DMS114 treated with DMSO at 0.1 percent for 48 hours (cell line): ENCODE measurements at regions not wholly inside any gene's neighbourhood (a gene's known extent, or its start where the extent isn't known, plus 50 kb on each side); places are given as distances from the start of the nearest gene placed in this dataset.

Experiments
- DNase-seq: peaks from one replicate; lab custom pipeline; 2025; ENCODE audit not compliant: unreplicated experiment; lab: John Stamatoyannopoulos, UW

GRCh38 chr1:201609661-201610318 lies 70.9 kb downstream of the NAV1 start:
- DNase-seq: no peak

DNA sequence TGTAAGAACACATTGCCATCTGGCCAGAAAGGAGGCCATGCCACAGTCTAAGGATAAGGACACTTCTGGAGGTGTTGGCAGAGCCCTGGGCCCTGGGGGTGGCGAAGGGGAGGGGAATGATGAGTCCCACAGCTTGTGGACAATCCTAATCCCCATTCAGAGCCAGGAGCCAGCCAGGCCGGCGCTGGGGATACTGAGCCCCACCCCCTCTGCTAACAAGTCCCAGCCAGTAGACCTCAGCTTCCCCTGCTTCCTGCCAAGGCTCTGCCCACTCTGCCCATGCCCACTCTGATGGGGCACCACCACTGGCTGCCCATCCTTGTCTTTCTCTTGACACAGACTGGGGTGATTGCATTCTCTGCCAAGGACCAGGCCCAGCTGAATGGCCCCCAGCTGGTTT lies 71.9 kb downstream of the NAV1 start:
- no peak for DNase-seq

DNA sequence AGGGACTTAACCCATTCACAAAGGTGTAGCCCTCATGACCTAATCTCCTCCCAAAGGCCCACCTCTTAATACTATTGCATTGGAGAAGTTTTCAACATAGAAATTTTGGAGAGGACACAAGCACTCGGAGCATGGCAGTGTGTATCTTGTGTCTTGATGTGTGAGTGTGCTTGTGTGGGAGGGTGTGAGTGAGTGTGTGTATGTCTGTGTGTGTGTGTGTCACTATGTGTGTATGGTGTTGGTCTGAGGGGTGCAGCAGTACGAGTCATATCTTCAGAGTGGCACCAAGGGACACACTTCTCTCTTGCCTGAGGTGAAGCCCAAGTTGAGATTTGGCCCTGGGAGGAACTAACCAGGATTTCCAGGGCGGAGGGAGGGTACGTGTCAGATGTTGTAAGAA lies 73.7 kb downstream of the NAV1 start:
- DNase-seq: no peak

DNA sequence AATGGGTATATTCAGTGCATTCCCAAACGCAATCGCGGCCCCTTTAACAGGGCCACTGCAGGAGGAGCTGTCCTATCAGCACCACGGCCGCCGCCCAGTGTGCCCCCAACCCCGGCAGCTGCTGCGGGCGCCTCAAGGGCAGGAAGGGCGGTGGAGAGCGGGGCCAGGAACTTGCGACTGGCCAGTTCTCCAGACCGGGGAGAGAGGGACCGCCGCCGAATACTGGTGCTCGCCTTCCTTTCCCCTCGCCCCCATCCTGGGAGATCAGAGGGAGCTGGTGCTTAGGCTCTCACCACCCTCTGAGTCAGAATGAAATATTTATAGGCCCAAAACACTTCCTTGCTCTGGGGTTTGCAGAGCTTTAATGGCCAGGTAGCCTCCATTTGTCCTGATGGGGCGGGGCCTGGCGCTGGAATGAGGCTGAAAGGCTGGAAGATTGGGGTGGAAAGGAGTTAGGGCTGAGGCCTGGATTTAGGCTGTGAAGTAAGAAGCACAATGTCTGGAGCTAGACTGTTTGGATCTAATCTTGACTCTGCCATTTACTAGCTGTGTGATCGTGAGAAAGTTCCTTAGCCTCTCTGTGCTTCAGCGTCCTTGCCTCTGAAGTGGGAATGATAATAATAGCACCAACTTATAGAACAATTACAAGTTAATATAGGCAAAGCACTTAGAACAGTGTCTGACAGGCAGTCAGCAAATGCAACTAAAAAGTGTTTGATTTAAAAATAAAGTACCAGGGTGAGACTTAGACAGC lies 75.5 kb downstream of the NAV1 start:
- no peak for DNase-seq

GRCh38 chr1:201617157-201617556 lies 78.2 kb downstream of the NAV1 start:
- DNase-seq: no peak

DNA sequence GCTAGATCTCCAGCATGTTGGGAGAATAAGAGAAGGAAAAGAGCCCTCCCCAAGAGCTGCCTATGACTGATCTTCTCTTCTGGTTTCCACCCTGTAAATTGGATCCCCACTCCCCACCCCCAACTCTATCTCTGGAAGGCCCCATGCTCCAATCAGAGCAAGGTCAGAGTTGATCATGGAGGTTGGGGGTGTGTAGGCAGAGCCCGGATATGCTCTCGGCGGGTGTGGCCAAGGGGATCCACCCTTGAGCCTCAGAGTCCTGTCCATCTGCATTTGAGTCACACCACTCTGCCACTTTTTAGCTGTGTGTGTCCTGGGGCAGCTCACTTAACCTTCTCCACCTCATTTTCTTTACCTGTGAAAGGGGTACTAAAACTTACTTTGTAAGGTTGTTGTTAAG lies 79.5 kb downstream of the NAV1 start:
- no peak for DNase-seq

DNA sequence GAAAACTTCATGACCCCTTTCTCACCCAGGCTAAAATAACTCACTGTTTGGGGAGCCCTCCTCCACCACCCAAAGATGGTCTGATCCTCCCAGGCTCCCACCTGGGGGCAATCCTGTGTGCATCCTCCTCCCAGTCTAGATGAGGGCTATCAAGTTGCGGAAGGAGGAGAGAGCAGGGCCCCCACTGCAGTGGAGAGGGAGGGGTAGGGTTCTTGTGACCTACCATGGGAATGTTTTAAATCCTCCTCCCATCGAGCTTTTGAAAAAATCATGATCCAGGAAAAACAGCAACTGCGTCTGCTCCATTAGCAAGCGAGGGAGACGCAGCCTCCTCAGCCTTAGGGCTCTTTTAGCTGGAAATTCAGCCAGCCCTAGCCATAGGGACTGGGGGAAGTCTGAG lies 80.0 kb downstream of the NAV1 start:
- no peak for DNase-seq

- no peak for DNase-seq
These were observed 80.6 kb downstream of the NAV1 start for GRCh38 chr1:201619513-201619912.

DNA sequence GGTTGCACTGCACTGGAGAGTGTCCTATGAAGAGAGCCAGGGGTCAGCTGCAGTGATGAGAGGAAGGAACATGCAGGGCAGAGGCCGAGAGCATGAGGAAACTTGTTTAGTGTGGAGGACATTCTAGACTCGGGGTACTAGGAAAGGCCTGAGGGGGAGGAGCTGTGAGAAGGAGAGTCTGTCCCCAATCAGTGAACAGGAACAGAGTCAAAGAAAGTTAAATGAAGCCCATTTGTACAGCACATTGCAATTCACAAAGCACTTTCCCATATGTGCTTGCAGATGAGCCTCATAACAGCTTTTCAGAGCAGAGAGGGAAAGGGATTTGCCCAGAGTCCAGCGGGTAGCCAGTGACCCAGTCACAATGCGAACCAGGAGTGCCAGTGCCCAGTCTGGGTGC lies 83.4 kb downstream of the NAV1 start:
- DNase-seq: no peak

DNA sequence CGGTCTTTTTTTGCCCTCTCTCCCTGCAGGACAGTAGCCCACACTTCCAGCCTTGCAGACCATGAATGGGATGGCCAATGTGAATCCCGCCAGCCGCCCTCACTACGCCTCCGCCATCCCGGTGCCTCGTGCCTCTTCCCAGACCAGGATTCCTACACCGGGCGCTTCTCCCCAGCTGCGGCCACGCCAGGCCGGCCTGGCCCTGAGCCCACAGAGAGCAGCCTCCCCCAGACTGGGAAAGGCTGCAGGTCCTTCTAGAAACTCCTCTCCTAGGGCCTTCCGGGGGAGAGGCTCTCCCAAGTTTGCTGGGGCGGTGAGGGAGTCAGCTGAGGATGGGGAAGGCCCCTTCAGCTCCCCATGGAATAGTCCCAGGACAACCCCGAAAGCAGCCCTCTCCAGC lies 83.9 kb downstream of the NAV1 start:
- no peak for DNase-seq

DNA sequence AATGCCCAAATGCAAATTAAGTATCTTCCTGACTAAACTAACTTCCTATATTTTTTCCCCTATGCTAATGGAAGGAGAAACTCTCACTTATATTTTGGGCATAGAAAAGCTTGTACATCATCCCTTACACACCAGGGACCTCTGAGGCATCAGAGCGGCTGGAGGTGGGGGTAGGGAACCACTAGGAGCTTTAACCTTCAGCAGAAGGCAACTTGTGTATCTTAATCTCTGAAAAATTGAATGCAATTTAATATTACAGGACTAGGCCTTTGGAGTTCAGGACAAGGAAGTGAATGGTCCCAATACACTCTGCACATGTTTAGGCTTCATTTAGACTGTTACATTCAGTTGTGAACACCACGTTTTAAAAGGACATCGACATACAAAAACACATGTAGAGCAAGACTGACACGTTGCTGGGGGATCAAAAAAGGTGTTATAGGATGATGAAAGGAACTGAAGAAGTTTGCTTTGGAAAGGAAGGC lies 85.9 kb downstream of the NAV1 start:
- no peak for DNase-seq

- no peak for DNase-seq
These were observed 86.4 kb downstream of the NAV1 start for GRCh38 chr1:201625226-201625761.

DNA sequence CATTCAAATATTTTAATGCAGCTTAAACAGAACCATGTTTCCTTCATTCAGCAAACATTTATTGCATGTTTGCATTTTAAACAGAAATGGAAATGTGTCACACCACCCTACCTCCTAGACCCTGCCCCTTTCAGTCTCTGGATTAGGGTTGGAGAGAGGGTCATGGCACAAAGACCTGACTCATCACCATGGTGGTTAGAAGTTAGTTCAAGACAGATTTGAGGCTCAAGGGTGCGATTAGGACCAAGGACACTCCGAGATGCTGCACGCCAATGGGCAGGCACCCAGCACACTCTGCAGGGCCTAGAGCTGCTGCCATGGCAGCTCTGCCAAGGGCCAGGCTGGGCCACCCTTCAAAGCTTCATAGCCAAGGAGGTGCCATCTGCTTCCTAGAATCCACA lies 86.9 kb downstream of the NAV1 start:
- no peak for DNase-seq

GRCh38 chr1:201626629-201627275 lies 87.8 kb downstream of the NAV1 start:
- no peak for DNase-seq

GRCh38 chr1:201628490-201628889 lies 89.6 kb downstream of the NAV1 start:
- DNase-seq: no peak

- DNase-seq: no peak
These were observed 91.7 kb downstream of the NAV1 start for GRCh38 chr1:201630582-201630981.

DNA sequence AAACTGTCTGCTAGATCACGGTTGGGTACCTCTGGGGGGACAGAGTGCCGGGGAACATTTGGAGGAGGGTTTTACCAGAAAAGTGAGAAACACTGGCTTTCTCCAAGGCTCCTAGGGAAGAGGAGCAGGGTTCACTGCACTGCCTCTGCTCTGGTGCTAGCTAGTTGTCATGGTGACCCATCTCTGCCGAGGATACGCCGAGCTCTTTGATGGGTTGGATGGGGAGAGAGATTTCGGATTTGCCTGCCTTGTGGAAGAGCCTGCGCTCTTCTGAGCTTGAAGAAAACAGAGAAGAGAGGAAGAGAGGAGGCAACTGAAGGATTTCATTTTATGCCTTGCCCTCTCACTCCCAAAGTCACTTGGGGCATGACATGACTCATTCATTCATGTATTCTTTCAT lies 92.1 kb downstream of the NAV1 start:
- no peak for DNase-seq

GRCh38 chr1:201632364-201632952 lies 93.5 kb downstream of the NAV1 start:
- DNase-seq: no peak

GRCh38 chr1:201633297-201633696 lies 94.4 kb downstream of the NAV1 start:
- DNase-seq: no peak

- no peak for DNase-seq
These were observed 94.9 kb downstream of the NAV1 start for GRCh38 chr1:201633811-201634210.

- no peak for DNase-seq
These were observed 95.3 kb downstream of the NAV1 start for GRCh38 chr1:201634261-201634660.

DNA sequence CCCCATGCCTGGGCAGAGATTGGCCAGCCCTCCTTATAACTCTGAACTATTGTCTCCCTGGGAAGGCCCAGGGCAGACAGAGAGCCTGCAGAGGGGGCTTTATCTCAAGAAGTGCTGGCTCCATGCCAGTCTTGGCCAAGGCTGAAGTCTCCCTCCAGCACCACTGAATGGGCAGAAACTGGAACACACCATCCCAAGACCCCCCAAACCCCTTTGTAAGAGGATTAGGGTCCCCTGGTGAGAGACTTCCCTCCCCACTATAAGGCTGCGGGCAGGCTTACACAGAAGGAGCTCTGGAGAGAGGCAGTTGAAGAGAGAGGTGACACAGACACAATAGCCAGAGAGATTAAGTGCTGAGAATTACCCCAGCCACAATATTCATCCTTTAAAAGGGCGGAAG lies 97.2 kb downstream of the NAV1 start:
- DNase-seq: no peak
